GM12872 (cell line): ENCODE measurements at regions not wholly inside any gene's neighbourhood (a gene's known extent, or its start where the extent isn't known, plus 50 kb on each side); places are given as distances from the start of the nearest gene placed in this dataset.
A peak's percentile ranks its signal among the peaks of the same experiment; 100 is the strongest.

ENCODE experiments used
- TF ChIP-seq, protein P1 (sequence below): IDR thresholded peaks from 3 replicates; pipeline ENCODE4 v1.5.1; 2011; ENCODE audit warnings: low read depth, mild to moderate bottlenecking, low read length, moderate library complexity; ENCODE audit not compliant: insufficient read depth

DNA sequence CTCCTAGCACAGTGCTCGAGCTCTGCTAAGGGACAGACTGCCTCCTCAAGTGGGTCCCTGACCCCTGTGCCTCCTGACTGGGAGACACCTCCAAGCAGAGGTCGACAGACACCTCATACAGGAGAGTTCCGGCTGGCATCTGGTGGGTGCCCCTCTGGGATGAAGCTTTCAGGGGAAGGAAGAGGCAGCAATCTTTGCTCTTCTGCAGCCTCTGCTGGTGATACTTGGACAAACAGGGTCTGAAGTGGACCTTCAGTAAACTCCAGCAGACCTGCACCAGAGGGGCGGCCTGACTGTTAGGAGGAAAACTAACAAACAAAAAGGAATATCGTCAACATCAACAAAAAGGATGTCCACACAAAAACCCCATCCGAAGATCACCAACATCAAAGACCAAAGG, 60.6 kb upstream of the DCN start:
- TF ChIP-seq, protein P1, sequence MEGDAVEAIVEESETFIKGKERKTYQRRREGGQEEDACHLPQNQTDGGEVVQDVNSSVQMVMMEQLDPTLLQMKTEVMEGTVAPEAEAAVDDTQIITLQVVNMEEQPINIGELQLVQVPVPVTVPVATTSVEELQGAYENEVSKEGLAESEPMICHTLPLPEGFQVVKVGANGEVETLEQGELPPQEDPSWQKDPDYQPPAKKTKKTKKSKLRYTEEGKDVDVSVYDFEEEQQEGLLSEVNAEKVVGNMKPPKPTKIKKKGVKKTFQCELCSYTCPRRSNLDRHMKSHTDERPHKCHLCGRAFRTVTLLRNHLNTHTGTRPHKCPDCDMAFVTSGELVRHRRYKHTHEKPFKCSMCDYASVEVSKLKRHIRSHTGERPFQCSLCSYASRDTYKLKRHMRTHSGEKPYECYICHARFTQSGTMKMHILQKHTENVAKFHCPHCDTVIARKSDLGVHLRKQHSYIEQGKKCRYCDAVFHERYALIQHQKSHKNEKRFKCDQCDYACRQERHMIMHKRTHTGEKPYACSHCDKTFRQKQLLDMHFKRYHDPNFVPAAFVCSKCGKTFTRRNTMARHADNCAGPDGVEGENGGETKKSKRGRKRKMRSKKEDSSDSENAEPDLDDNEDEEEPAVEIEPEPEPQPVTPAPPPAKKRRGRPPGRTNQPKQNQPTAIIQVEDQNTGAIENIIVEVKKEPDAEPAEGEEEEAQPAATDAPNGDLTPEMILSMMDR: 0 out of 3 replicates have a peak, but pooled peaks have one; percentile 14

DNA sequence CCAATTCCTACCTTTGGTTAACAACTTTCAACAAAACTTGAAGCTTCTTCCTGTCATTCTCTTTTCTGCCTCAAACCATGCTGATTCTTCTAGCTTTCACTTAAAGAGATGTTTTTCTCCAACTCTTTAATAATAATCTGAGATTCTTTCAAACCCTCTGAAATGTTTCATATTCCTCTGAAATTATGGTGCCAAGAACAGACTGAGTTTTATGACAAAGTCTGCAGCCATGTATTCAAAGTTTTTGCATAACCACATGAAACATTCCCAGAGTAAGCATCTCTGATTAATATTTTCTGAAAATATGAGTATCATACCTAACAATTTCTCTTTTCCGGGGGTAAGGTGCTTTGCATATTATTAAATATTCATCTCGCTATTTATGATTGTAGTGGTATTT, 59.1 kb upstream of the DCN start:
- TF ChIP-seq, protein P1: no peak

DNA sequence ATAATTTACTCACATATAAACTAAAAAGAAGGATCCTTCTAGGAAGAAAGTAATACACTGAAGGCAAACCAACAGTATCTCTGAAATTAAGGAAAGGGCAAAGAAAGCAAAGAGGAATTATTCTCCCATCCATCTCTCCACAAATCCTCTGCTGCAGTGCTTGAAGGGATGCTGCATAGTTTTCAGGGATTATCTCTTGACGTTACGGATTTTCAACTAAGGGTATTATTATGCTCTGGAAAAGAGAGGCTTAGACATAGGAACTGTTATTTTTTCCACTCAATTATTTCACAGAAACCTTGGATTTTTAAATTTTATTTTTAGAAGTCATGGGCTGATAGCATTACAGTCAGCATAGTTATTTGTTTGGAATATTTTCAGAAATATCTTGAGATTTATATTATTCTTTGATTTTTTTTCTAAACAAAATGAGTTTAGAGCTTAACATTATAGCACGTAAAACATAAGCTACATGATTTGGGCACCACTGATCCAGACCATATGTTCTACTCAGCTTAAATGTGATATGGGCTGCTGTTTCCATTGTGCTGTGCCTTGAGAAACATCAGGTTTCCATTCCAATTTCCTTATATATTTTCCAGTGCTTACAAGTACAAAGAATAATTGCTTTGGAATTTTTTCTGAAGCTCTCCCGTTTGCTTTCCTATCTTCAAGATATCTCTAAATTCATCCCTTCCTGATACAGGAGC, 57.9 kb upstream of the DCN start:
- TF ChIP-seq, protein P1: no peak

DNA sequence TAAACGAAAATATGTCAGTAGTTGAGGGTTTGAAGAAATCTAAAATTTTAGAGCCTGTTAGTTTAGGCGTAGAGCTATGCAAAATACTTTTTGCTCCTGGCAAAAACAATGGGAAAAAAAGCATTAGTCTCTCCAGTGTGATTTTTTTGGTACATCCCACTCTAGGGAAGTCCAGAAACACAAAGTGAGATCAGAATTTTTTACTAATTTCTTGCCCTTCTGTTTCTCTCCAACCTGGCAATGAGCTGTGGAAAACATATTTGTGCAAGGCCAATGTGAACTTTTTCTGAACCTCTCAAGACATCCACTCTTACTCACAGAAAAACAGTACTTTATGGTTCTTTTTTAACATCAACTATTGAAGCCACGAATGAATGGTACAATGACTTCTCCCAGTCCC, 56.9 kb upstream of the DCN start:
- TF ChIP-seq, protein P1: no peak
